Thyroid gland (tissue), 4 donors: ENCODE measurements at regions not wholly inside any gene's neighbourhood (a gene's known extent, or its start where the extent isn't known, plus 50 kb on each side); places are given as distances from the start of the nearest gene placed in this dataset.
"Not testable (repeated sequence)": the region's sequence is repeated elsewhere in the genome, so short reads cannot be mapped to it uniquely, and the experiment has no call there.

Experiments used
- POLR2A ChIP-seq, 2 donors: fragments of 450-650 bp; IDR thresholded peaks; one replicate each; pipeline ENCODE4 v1.6.1; 2017; ENCODE audit warnings: antibody characterized with exemption in 2 of 2, mild to moderate bottlenecking in 2 of 2, moderate library complexity in 1 of 2
- TF ChIP-seq, protein P1 (sequence below), 6 experiments: fragments of 200-600 bp in 3 of 6; fragments of 450-650 bp in 3 of 6; sonication (generic) in 3 of 6; IDR thresholded peaks; one replicate each; pipeline ENCODE4 v1.5.1; 2016 to 2019; ENCODE audit warnings: antibody characterized with exemption in 6 of 6, mild to moderate bottlenecking in 2 of 6, inconsistent platforms in 1 of 6, moderate library complexity in 1 of 6

GRCh38 chr1:143796369-143796768 is 175.4 kb downstream of the FAM72C start:
- TF ChIP-seq, protein P1, sequence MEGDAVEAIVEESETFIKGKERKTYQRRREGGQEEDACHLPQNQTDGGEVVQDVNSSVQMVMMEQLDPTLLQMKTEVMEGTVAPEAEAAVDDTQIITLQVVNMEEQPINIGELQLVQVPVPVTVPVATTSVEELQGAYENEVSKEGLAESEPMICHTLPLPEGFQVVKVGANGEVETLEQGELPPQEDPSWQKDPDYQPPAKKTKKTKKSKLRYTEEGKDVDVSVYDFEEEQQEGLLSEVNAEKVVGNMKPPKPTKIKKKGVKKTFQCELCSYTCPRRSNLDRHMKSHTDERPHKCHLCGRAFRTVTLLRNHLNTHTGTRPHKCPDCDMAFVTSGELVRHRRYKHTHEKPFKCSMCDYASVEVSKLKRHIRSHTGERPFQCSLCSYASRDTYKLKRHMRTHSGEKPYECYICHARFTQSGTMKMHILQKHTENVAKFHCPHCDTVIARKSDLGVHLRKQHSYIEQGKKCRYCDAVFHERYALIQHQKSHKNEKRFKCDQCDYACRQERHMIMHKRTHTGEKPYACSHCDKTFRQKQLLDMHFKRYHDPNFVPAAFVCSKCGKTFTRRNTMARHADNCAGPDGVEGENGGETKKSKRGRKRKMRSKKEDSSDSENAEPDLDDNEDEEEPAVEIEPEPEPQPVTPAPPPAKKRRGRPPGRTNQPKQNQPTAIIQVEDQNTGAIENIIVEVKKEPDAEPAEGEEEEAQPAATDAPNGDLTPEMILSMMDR (IDR thresholded peaks at IDR 0.05): not testable (repeated sequence)
- TF ChIP-seq POLR2A (IDR thresholded peaks at IDR 0.05): not testable (repeated sequence)
